ENCODE measurements at regions not wholly inside any gene's neighbourhood (a gene's known extent, or its start where the extent isn't known, plus 50 kb on each side); places are given as distances from the start of the nearest gene placed in this dataset.

DNA sequence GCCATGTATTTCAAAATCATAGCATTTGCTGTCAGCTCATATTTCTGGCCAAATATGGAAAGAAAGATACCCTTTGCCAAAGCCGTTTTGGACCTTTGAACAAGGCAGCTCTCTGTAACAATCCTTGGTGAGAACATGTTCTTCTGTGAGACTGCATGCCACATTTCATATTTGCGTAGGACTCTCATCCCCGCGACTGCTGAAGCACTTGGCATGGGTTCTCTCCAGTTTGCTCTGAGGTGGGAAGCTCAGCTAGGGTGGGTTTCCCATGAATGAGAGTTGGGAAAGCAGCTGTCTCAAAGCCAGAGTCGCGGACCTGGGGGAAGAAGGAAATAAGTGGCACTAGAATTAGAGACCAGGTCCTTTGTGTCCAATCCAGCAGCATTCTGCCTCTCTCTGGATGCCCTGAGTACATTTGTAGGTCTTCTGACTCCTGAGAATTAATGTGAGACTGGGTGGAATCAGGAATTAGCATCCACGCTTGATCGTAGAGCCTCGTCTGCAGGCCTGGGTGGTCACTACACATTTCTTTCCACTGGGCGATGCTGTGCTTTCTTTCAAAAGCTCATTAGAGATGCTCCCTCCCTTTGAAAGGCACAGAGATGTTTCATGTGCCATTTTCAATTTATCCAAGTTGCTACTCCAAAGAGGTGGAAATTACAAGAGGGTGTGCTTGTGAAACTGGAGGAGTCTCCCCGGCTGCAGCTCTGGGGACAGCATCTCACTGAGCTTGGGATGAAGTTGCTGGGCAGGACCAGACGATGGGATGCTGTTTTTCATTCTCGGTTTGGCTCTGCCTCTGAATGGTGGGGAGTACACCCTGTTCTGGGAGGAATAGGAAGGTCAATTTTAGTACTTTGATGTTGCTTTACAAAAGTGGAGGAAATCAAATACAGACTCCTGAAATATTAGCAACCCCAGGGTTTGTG, 197.2 kb downstream of the GADD45G start:
- no peaks in the 10 kb centered on the region for H3K27me3 ChIP-seq
- no peaks in the 10 kb centered on the region for H3K36me3 ChIP-seq
- no peak overlapping the region for H3K27ac ChIP-seq
- ATAC-seq: peak; percentile 29
- no peaks in the 10 kb centered on the region for H3K9me3 ChIP-seq
- TF ChIP-seq EP300 (IDR thresholded peaks at IDR 0.05) (no peak), POLR2AphosphoS5 (IDR thresholded peaks at IDR 0.05) (no peak), POLR2A (IDR thresholded peaks at IDR 0.05) (no peak)
- TF ChIP-seq, protein P1, sequence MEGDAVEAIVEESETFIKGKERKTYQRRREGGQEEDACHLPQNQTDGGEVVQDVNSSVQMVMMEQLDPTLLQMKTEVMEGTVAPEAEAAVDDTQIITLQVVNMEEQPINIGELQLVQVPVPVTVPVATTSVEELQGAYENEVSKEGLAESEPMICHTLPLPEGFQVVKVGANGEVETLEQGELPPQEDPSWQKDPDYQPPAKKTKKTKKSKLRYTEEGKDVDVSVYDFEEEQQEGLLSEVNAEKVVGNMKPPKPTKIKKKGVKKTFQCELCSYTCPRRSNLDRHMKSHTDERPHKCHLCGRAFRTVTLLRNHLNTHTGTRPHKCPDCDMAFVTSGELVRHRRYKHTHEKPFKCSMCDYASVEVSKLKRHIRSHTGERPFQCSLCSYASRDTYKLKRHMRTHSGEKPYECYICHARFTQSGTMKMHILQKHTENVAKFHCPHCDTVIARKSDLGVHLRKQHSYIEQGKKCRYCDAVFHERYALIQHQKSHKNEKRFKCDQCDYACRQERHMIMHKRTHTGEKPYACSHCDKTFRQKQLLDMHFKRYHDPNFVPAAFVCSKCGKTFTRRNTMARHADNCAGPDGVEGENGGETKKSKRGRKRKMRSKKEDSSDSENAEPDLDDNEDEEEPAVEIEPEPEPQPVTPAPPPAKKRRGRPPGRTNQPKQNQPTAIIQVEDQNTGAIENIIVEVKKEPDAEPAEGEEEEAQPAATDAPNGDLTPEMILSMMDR (IDR thresholded peaks at IDR 0.05): no peak
- no peak overlapping the region for H3K4me3 ChIP-seq
- WGBS, 2 donors (ENCODE audit: low coverage in 1 of 2): 66 to 67% methylated on average over 10 to 12 of the region's 13 CpGs
- H3K4me1 ChIP-seq: peaks cover 0 to 24% (median 8%) of the 10 kb centered on the region in 3 donors

DNA sequence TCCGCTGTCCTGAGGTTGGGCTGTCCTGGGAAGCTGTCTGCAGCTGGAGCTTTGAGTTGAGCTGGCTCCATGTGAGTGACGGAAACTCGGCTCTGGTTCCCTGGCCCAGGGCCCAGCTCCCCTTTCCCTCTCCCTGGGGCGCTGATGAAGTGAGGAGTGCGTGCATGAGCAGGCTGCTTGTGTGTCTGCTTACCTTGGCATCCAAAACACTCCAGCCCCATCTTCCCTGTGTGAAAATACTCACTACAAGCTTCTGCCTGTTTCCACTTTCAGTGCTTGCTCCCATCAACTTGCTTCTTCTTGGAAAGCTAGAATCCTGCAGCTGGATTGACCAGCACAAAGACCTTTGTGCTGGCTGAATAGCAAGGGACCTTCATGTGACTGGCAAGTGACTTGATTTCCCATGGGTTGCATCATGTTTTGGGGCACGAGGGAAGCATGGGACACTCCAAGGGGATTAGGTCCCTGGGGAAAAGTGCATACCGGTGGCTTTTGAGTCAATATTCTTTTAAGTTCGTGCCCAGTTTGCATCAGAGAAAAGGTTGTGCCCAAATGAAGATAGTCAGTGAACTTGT, 198.1 kb downstream of the GADD45G start:
- no peaks in the 10 kb centered on the region for H3K27me3 ChIP-seq
- H3K9me3 ChIP-seq: no peaks in the 10 kb centered on the region
- peaks cover 0 to 24% (median 8%) of the 10 kb centered on the region in 3 donors for H3K4me1 ChIP-seq
- H3K27ac ChIP-seq: no peak overlapping the region
- H3K4me3 ChIP-seq: no peak overlapping the region
- no peak for TF ChIP-seq POLR2AphosphoS5 (IDR thresholded peaks at IDR 0.05)
- no peak for TF ChIP-seq EP300 (IDR thresholded peaks at IDR 0.05)
- TF ChIP-seq, protein P1 (IDR thresholded peaks at IDR 0.05): no peak
- TF ChIP-seq POLR2A (IDR thresholded peaks at IDR 0.05): no peak
- WGBS, 2 donors (ENCODE audit: low coverage in 1 of 2): 11 to 33% methylated on average over 2 to 3 of the region's 8 CpGs
- peak; percentile 65 for ATAC-seq
- no peaks in the 10 kb centered on the region for H3K36me3 ChIP-seq

DNA sequence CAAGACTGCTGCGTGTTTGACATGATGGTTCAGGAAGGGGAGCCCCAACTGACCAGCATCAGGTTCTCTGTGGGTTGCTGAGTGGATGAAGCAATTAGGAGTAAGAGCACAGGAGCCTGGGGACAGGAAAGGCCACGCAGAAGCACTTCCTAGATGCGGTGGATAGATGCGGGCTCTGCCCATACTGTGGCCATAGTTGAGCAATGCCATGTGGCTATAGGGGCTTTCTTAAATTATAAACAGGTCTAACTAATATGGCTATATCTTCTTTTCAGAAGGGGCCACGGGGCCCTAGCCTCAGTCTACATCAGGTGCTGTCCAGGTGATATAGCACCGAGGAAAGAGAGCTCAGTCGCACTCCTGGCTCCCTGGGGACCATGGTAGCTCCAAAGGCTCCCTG, 198.6 kb downstream of the GADD45G start:
- Histone ChIP-seq H3K4me1 (peaks cover 0 to 24% (median 8%) of the 10 kb centered on the region in 3 donors), H3K27ac (no peak overlapping the region), H3K4me3 (no peak overlapping the region), H3K36me3 (no peaks in the 10 kb centered on the region), H3K9me3 (no peaks in the 10 kb centered on the region), H3K27me3 (no peaks in the 10 kb centered on the region)
- 83% methylated on average over 2 to 6 of the region's 7 CpGs for WGBS, 2 donors (ENCODE audit: low coverage in 1 of 2)
- TF ChIP-seq POLR2A (IDR thresholded peaks at IDR 0.05) (no peak), EP300 (IDR thresholded peaks at IDR 0.05) (no peak), POLR2AphosphoS5 (IDR thresholded peaks at IDR 0.05) (no peak)
- TF ChIP-seq, protein P1 (IDR thresholded peaks at IDR 0.05): no peak
- no peak for ATAC-seq

DNA sequence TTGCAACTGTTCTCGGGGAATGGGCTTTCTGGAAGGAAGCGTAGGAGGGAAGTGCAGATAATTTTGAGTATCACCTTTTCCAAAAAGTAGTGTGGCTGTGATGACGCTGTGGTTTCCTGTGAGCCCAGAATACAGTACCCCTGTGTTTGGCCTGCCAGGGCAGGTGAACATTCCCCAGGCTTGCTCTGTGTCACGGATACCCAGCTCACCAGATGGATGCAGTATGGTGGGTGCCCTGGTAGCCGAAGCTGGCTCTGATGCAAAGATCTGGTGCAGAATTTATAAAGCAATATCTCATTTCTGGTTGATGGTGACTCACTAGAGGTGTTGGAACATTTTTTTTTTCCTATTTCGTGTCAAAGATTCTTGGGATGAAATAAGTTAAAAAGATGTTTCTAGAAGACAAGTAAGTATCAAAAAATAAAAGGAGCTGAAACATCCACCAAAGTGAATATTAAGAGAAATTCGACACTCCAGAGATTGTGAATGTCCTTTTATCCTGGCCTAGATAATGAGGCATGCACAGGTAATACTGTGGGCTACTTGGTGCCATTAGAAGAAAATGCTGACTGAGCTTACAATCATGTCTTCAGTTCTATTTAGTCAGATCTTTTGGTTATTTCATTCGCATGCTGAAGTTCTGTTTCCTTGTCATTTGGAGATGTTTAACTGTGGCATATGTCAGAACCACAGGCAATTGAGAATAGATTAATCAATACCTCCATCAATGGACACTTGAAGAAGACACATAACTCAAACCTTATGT, 200.1 kb downstream of the GADD45G start:
- H3K4me3 ChIP-seq: no peak overlapping the region
- TF ChIP-seq, protein P1 (IDR thresholded peaks at IDR 0.05): no peak
- no peak for TF ChIP-seq POLR2AphosphoS5 (IDR thresholded peaks at IDR 0.05)
- TF ChIP-seq EP300 (IDR thresholded peaks at IDR 0.05): no peak
- TF ChIP-seq POLR2A (IDR thresholded peaks at IDR 0.05): no peak
- H3K27me3 ChIP-seq: no peaks in the 10 kb centered on the region
- peaks cover 0 to 24% (median 8%) of the 10 kb centered on the region in 3 donors for H3K4me1 ChIP-seq
- no peaks in the 10 kb centered on the region for H3K9me3 ChIP-seq
- no peaks in the 10 kb centered on the region for H3K36me3 ChIP-seq
- H3K27ac ChIP-seq: no peak overlapping the region
- no peak for ATAC-seq
- WGBS, 2 donors (ENCODE audit: low coverage in 1 of 2): 76 to 82% methylated on average over 6 to 8 of the region's 8 CpGs

All from gastroesophageal sphincter (tissue), 4 donors.